GM12873 (cell line): ENCODE measurements at regions not wholly inside any gene's neighbourhood (a gene's known extent, or its start where the extent isn't known, plus 50 kb on each side); places are given as distances from the start of the nearest gene placed in this dataset.

Source experiments
- CTCF ChIP-seq: IDR thresholded peaks from 2 replicates; pipeline ENCODE4 v1.5.1; 2012; ENCODE audit warnings: low read depth, mild to moderate bottlenecking, moderate library complexity, low read length, control low read depth; ENCODE audit not compliant: insufficient read depth; ENCODE audit errors: missing control alignments

- TF ChIP-seq CTCF, result no peak
These were observed 53.8 kb upstream of the VCX start for GRCh38 chrX:7789200-7789599.

DNA sequence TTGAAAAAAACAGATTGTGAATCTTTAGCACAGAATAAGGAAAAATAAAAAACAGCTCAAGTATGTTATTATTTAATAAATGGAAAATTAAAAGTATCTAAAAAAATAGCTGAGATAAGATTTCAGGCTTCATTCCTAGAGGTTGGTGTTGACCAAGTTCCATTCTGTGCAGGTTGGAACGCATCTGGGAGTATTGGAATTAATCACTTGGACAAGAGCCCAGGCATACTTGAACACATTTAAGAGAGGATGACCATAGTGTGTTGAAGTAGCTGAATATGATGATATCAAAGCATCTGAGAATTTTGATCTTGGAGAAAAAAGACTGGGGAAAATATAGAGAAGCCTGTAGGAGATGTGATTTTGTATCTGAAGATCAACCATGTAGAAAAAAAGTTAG lies 54.6 kb upstream of the VCX start:
- TF ChIP-seq CTCF, result no peak

GRCh38 chrX:7787714-7788113 lies 55.3 kb upstream of the VCX start:
- no peak for TF ChIP-seq CTCF

DNA sequence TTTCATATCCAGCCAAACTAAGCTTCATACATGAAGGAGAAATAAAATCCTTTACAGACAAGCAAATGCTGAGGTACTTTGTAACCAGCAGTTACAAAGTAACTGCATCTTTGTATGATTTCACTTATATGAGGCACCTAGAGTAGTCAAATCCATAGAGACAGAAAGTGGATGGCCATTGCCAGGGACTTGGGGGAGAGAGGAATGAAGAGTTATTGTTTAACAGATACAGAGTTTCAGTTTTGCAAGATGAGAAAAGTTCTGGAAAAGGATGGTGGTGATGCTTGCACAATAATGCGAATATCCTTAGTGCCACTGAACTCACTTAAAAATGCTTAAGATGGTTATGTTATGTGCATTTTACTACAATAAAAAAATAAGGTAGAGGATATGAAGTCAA lies 58.4 kb upstream of the VCX start:
- no peak for TF ChIP-seq CTCF

DNA sequence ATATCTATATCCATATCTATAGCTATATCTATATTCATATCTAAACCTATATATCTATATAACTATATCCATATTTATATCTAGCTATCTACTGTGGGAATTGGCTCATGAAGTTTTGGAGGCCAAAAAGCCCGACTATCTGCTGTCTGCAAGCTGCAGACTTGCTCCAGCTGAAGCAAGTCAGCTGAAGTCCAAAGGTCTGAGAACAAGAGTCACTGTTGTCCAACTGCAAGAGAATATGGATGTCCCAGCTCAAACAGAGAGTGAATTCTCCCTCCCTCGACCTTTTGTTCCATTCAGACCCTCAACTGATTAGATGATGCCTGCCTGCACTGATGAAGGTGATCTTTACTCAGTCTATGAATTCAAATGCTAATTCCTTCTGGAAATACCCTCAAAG lies 63.3 kb upstream of the VCX start:
- no peak for TF ChIP-seq CTCF

GRCh38 chrX:7775987-7776386 lies 67.0 kb upstream of the VCX start:
- no peak for TF ChIP-seq CTCF

DNA sequence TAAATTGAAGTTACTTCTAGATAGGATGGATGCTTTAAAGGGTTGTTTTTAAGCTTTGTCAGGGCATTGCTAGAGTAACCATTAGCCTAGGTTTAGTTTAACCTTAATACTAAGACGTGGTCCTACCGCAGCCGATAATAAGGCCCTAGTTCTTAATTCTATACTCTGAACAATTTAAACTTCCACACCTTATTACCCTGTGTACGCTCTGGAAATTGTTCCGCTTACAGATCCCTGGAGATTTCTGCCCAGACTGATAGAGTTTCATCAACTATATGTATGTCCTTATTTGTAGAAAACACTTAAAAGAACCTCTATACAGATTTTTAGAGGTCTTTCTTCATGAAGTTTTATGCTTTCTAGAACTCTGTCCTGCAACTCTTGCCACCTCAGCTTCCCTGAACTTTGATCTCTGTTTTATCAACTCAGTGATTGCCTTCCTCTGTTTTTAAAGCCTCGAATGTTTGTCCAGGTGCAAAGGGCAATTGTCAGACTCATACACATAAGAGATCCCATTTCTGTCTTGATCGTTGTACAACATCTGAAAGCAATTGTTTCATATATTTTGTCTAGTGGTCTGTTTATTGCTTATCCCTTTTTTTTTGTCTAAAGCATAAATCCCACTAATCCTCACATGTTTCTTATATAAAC lies 71.1 kb upstream of the VCX start:
- no peak for TF ChIP-seq CTCF
